Islet precursor cell (in vitro differentiated cells): ENCODE measurements at regions not wholly inside any gene's neighbourhood (a gene's known extent, or its start where the extent isn't known, plus 50 kb on each side); places are given as distances from the start of the nearest gene placed in this dataset.
"Not testable (repeated sequence)": the region's sequence is repeated elsewhere in the genome, so short reads cannot be mapped to it uniquely, and the experiment has no call there.

Source experiments
- DNase-seq: peaks from one replicate; pipeline ENCODE4 v3.0.0-alpha.2; 2018

- DNase-seq: peak; percentile 64
These were observed 131.2 kb upstream of the PAK3 start for GRCh38 chrX:110964786-110965185.

GRCh38 chrX:110962451-110962850 lies 133.5 kb upstream of the PAK3 start:
- no peak for DNase-seq

DNA sequence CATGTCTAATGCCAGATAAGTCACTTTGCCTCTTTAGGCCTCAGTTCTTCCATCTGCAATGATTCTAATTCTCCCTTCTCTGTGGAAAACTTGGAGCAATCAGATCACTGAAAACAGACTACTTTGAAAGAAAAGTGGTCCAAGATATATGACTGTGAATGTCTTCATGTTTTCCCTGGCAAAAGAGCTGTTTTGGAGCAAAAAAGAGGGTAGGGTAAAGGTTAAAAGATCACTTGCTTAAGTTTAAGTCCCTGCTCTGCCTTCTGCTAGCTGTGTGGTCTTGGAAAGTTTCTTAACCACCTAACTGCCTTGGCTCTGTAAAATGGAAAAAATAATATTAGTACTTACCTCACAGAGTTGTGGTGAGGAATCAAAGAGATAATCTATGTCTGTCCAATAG lies 140.3 kb upstream of the PAK3 start:
- DNase-seq: no peak

GRCh38 chrX:110954428-110955100 lies 141.4 kb upstream of the PAK3 start:
- no peak for DNase-seq

DNA sequence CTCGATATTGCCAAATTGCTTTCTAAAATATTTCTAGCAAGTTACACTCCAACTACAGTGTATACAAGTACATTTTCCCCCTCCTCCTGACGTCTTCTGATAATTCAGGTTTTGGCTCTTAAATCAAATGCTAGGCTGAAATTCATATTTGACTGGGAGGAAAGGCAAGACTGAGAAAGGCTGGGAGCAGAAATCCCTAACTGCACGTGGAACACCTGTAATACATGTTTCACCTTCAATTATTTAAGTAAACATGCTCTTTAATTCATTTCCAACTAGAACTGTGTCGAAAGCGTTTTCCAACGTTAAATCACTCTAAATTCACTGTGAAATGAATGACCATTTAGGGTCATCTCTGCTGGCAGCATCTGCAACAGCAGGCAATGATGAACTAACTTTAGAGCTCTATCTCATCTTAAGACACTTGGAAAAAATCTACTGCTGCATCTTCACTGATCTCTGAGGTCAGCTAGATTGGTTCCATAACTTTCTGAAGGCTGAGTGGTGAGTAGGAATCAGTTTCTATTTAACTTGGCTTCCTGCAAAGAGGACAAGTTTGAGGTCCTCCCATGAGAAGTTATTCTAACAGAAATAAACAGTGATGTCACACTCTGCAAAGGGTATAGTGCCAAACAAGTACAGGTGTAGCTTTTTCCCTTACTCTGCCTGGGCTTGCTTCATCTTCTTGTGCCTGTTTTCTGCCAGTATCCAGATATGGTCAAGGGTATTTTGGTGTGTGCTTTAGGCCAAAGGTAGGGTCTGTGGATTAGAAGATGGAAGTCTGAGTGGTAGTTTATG lies 144.3 kb upstream of the PAK3 start:
- no peak for DNase-seq

DNA sequence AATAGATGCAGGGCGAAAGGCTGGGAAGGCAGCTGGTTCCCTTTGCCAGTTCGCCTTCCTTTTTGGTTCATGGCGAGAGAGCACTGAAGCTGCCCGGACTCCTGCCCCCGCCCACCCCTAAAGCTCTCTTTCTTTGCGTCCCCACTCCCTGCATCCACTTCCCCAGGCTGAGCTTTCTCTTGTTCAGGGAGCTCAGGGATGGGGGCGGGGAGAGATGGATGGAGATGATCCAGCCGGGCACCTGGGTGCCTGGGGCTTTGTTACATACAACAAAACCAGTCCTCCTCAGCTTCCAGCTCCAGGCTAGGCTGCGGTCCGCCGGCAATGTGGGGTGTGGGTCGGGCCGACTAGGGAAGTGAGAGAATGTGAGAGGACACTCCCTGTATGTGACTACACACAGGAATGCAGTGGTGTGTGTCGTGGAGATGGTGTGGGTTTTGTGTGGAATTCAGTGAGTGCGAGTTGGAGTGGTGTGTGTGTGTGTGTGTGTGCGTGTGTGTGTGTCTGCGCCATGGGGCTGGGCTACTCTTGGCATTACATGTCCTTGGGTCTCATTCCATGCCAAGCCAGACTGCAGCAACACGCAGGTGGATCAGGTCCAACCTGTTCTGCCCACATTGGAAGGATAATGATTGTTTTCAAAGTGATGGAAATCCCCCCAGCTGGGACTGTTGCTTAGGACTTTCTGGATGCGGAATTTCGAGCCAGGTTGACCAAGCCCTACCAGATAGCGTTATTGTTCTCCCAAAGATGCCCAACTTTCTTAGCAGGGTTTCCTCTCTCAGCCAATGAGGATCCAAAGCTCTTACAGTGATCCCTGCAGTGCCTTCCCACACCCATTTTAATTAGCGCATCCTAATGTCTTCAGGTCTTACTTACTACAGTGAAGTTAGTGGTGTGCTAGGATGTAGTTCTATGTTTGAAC lies 149.4 kb upstream of the CHRDL1 start:
- peak; percentile 91 for DNase-seq

- DNase-seq: peak; percentile 74
These were observed 148.7 kb upstream of the CHRDL1 start for GRCh38 chrX:110944311-110944750.

- DNase-seq: no peak
These were observed 146.3 kb upstream of the CHRDL1 start for GRCh38 chrX:110941906-110942305.

DNA sequence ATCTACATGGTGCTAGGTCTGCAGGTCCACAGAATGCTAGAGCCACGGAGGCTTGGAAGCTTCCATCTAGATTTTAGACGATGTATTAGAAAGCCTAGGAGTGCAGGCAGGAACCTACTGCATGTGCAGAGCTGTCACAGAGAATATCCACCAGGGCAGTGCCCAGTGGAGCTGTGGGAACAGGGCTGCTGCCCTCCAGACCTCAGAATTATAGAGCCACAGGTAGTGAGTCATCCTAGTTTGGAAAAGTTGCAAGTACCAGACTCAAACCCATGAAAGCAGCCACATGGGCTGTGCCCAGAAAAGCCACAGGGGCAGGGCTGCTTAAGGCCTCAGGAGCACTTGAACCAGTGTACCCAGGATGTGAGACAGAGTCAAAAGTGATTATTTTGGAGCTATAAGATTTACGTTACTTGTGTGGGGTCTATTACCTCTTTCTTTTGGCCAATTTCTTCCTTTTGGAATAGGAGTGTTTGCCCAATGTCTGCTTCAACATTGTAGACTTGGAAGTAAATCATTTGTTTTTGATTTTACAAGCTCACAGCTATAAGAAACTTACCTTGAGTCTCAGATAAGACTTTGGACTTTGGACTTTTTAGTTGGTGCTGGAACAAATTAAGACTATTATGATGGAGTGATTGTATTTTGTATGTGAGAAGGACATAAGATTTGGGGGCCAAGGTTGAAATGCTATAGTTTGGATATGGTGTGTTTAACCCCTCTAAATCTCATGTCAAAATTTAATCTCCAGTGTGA lies 143.5 kb upstream of the CHRDL1 start:
- no peak for DNase-seq

DNA sequence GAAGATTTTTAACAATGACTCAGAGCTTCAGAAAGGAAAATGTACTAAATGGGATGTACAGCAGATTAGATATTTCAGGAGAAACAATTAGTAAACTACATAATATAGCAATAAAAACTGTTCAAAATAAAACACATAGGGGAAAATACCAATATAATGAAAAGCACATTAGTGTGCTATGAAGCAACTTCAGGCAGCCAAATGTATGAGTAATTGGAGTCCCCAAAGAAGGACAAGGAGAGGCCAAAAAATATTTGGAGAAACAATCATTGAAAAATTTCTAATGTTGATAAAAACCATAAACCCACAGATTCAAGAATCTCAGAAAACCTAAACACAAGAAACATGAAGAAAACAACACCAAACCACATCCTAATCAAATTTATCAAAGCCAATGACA lies 129.3 kb upstream of the CHRDL1 start:
- no peak for DNase-seq

- DNase-seq: no peak
These were observed 125.4 kb upstream of the CHRDL1 start for GRCh38 chrX:110920991-110921390.

DNA sequence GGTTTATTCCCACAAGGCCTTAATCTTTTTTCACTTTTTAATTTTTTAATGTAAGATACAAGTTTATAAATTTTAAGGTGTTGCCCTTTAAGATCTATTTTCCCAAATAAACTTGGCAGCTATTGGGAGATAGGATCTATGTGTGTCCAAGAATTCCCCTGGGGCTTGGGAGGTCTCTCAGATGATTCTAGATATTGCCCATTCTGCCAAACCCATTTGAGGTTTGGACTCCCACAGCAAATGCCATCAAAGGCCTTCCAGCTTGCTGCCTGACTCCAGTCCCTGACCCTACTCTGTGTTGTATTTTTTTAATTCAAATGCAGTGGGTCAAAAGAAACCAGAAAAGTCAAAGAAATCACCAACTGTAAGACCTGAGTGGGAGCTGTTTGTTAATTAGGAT lies 120.0 kb upstream of the CHRDL1 start:
- no peak for DNase-seq

GRCh38 chrX:110915111-110915510 lies 119.5 kb upstream of the CHRDL1 start:
- no peak for DNase-seq

DNA sequence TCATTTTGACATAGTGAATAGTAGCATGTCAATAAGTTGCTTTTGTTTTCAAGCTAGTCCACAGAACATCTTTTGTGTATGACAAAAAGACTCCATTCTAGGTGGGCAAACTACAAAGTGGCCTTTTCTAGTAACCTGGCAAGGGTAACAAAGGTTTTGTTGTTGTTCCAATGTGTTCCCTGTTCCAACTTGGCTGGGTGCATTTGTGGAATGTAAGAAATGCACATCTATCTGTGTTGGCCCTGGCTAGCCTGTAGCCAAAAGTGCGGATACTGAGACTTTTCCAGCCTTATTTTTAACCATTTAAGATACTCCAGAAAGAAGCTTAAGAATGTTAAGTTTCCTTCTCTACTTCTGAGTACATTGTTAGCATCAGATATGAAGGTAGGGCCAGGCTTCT lies 118.7 kb upstream of the CHRDL1 start:
- DNase-seq: no peak

DNA sequence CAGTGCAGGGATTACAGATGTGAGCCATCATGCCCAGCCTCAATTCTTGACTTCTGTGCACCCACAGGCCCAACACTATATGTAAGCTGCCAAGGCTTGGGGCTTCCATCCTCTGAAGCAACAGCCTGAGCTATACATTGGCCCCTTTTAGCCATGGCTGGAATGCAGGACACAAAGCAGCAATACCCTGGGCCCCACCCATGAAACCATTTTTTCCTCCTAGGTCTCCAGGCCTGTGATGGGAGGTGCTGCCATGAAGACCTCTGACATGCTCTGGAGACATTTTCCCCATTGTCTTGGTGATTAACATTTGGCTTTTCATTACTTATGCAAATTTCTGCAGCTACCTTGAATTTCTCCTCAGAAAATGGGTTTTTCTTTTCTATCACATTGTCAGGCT lies 109.1 kb upstream of the CHRDL1 start:
- DNase-seq: not testable (repeated sequence)

GRCh38 chrX:110881971-110882370 lies 86.4 kb upstream of the CHRDL1 start:
- DNase-seq: no peak

DNA sequence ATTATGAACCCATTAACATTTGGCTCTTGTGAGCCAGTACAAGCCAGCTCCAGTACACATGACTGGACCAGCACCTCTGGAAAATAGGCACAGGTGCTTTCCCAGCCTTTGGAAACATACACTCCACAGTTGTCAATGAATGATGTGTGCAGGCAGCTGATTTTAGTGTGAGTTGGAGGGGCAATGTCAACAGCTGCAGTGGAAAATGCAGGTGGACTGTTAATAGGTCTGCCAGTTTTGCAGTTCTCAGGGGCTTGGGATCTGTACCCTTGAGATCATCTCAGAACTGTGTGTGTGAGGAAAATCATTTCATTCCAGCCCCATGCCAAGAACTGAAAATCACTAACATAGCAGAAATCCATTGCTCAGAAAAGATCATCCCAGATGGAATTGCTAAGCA lies 81.7 kb upstream of the CHRDL1 start:
- DNase-seq: no peak

GRCh38 chrX:110871839-110872238 lies 76.2 kb upstream of the CHRDL1 start:
- no peak for DNase-seq

GRCh38 chrX:110866421-110866820 lies 70.8 kb upstream of the CHRDL1 start:
- peak; percentile 91 for DNase-seq

DNA sequence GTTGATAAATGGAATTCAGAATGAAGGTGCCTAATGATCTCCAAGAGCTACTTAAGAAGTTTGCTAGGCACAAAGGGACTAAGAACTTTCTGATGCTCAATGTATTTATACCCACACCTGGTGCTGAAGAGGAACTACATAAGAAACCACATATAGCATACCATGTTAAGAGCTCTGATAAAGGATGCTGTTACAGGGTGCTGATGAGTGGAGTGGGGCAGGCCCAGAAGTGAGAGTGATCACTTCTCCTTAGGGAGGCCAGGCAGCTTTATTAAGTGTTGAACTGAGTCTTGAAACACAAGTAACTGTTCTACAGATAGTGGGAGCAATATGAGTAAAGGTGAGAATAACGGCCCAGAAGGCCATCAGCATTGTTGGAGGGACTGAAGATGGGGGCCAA lies 68.3 kb upstream of the CHRDL1 start:
- DNase-seq: no peak

DNA sequence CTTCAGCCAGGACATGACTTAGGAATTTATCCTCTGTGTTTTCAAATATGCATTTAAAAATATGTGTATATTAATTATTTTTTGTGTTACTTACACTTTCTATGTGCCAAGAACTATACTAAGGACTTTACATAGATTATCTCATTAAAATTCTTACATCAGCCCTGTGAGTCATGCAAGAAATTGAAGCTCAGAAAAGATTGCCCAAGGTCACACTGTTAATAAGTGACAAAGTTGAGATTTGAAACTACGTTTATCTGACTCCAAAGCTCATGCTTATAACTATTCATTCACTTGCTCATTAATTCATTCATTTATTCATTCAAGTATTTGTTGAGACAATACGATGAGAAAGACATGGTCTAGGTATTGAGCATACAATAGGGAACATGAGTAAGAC lies 62.9 kb upstream of the CHRDL1 start:
- no peak for DNase-seq

DNA sequence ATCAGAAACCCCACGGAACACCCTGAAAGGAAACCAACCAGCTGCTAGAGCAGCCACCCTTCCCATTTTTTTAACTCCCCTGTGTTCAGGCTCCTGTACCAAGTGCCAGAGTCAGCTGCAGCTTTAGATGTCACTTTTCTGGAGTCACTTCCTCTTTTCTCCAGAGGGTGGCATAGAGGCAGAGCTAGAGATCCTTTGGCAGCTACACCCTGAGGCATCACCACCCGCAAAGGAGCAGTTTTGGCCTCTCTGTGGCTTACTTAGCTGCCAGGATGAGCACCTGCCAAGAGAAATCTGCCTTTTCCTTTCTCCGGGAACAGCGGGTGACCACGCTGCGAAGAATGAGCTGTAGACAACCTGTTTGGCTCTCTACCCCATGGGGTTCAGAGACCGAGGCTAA lies 58.0 kb upstream of the CHRDL1 start:
- peak; percentile 60 for DNase-seq

GRCh38 chrX:110852180-110852579 lies 56.6 kb upstream of the CHRDL1 start:
- DNase-seq: no peak
